ENCODE measurements at regions not wholly inside any gene's neighbourhood (a gene's known extent, or its start where the extent isn't known, plus 50 kb on each side); places are given as distances from the start of the nearest gene placed in this dataset.

DNA sequence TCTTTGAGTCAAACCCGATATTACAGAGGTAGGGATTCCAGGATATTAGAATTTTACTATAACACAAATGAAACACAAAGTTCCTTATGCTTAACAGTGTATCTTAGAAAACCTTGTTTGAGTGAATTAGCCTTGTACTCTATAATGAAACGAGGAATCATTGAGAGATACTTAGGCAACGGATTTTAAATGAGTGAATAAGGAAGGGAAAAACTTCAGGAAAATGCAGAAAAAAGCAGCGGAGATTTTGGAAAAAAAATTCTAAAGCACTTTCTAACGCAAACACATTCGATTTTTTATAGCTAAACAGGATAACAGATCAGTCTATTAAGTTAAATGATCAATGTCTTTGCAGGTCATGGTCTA, 137.3 kb downstream of the HFE start:
- TF ChIP-seq LEF1 (IDR thresholded peaks at IDR 0.05; ENCODE audit: borderline replicate concordance) = no peak
- TF ChIP-seq SP1 (IDR thresholded peaks at IDR 0.05) = no peak
- no peak for TF ChIP-seq FOXM1 (IDR thresholded peaks at IDR 0.05; ENCODE audit: borderline replicate concordance)
- TF ChIP-seq ZNF384 (IDR thresholded peaks at IDR 0.05) = no peak
- TF ChIP-seq, protein P1, sequence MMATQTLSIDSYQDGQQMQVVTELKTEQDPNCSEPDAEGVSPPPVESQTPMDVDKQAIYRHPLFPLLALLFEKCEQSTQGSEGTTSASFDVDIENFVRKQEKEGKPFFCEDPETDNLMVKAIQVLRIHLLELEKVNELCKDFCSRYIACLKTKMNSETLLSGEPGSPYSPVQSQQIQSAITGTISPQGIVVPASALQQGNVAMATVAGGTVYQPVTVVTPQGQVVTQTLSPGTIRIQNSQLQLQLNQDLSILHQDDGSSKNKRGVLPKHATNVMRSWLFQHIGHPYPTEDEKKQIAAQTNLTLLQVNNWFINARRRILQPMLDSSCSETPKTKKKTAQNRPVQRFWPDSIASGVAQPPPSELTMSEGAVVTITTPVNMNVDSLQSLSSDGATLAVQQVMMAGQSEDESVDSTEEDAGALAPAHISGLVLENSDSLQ (IDR thresholded peaks at IDR 0.05) = no peak
- TF ChIP-seq HDGF (IDR thresholded peaks at IDR 0.05; ENCODE audit: borderline replicate concordance) = no peak
- no peak for TF ChIP-seq FOXK2 (IDR thresholded peaks at IDR 0.05)
- 0 out of 2 replicates have a peak, but pooled peaks have one; percentile 4 for TF ChIP-seq NFRKB (IDR thresholded peaks at IDR 0.05)
- TF ChIP-seq BHLHE40 (IDR thresholded peaks at IDR 0.05; ENCODE audit: borderline replicate concordance) = no peak
- TF ChIP-seq SUZ12 (IDR thresholded peaks at IDR 0.05) = no peak
- no peak for TF ChIP-seq CTBP1 (IDR thresholded peaks at IDR 0.05; ENCODE audit: borderline replicate concordance)
- TF ChIP-seq FOXA1 (IDR thresholded peaks at IDR 0.05) = no peak

Measured in HEK293T (cell line).